Upper lobe of left lung (tissue), 4 donors: ENCODE measurements at regions not wholly inside any gene's neighbourhood (a gene's known extent, or its start where the extent isn't known, plus 50 kb on each side); places are given as distances from the start of the nearest gene placed in this dataset.

Experiments
- CTCF ChIP-seq, 6 experiments: fragments of 450-650 bp in 4 of 6; fragments of 200-600 bp in 2 of 6; sonication (generic) in 2 of 6; IDR thresholded peaks; one replicate each; pipeline ENCODE4 v1.5.1; 2016 to 2019; ENCODE audit warnings: antibody characterized with exemption in 6 of 6
- POLR2AphosphoS5 ChIP-seq, 2 donors: sonication (generic); formaldehyde crosslinking; IDR thresholded peaks; one replicate each; pipeline ENCODE4 v1.5.1; 2017; ENCODE audit warnings: antibody characterized with exemption in 2 of 2

GRCh38 chr20:57006411-57007170, 259.9 kb downstream of the BMP7 start:
- TF ChIP-seq CTCF (IDR thresholded peaks at IDR 0.05) (no peak), POLR2AphosphoS5 (IDR thresholded peaks at IDR 0.05) (no peak)
